ENCODE measurements at regions not wholly inside any gene's neighbourhood (a gene's known extent, or its start where the extent isn't known, plus 50 kb on each side); places are given as distances from the start of the nearest gene placed in this dataset.

GRCh38 chr22:23000657-23001347 lies 69.5 kb upstream of the GNAZ start:
- DNase-seq: no peak

- DNase-seq: no peak
Measured at GRCh38 chr22:23001463-23001862, 68.9 kb upstream of the GNAZ start.

- no peak for DNase-seq
Measured at GRCh38 chr22:23002612-23003180, 67.6 kb upstream of the GNAZ start.

- no peak for DNase-seq
Measured at GRCh38 chr22:23007823-23008222, 62.5 kb upstream of the GNAZ start.

- no peak for DNase-seq
Measured at GRCh38 chr22:23008896-23009295, 61.4 kb upstream of the GNAZ start.

All from activated naive CD4-positive, alpha-beta T cell treated with Interleukin-2 at 50 U/mL for 16 hours (primary cell).